Kidney (tissue), 13 donors: ENCODE measurements at regions not wholly inside any gene's neighbourhood (a gene's known extent, or its start where the extent isn't known, plus 50 kb on each side); places are given as distances from the start of the nearest gene placed in this dataset.

Experiments
- DNase-seq, 5 donors: peaks; one replicate each; pipeline ENCODE4 v3.0.0-alpha.2; 2013 to 2020
- FAIRE-seq: peaks from 2 replicates; lab custom pipeline; 2012; peaks lifted over from hg19 to GRCh38; lab: Jason Lieb, UNC
- H3K27ac ChIP-seq, 2 donors: one replicate each; pipeline ENCODE4 v1.7.0; 2013; ENCODE audit warnings: low read depth in 2 of 2, low read length in 2 of 2, inconsistent platforms in 1 of 2
- H3K27me3 ChIP-seq: one replicate; pipeline ENCODE4 v1.7.1; 2013; ENCODE audit warnings: low read length, inconsistent platforms; ENCODE audit not compliant: control insufficient read depth, insufficient read depth
- H3K36me3 ChIP-seq, 3 donors: one replicate each; pipeline versions ENCODE4 v1.7.0 to v1.7.1; 2013; ENCODE audit warnings: low read length in 3 of 3, control low read depth in 1 of 3, inconsistent platforms in 1 of 3; ENCODE audit not compliant: insufficient read depth in 3 of 3, control insufficient read depth in 2 of 3
- H3K4me1 ChIP-seq, 3 donors: one replicate each; pipeline versions ENCODE4 v1.7.0 to v1.7.1; 2013; ENCODE audit warnings: low read length in 3 of 3, inconsistent platforms in 1 of 3, low read depth in 1 of 3; ENCODE audit not compliant: control insufficient read depth in 2 of 3, insufficient read depth in 2 of 3
- H3K4me3 ChIP-seq, 3 donors: one replicate each; pipeline versions ENCODE4 v1.7.0 to v1.8.1; 2013; ENCODE audit warnings: low read length in 3 of 3, control low read depth in 1 of 3, inconsistent platforms in 1 of 3
- H3K9ac ChIP-seq, 3 donors: one replicate each; pipeline versions ENCODE4 v1.7.0 to v1.7.1; 2013; ENCODE audit warnings: low read length in 3 of 3, control low read depth in 1 of 3, inconsistent platforms in 1 of 3
- H3K9me3 ChIP-seq, 3 donors: one replicate each; pipeline versions ENCODE4 v1.7.0 to v1.7.1; 2013; ENCODE audit warnings: low read length in 3 of 3, control low read depth in 1 of 3, inconsistent platforms in 1 of 3; ENCODE audit not compliant: control insufficient read depth in 2 of 3, insufficient read depth in 1 of 3
- intact Hi-C: fragments of 100-400 bp; cut with DNase I; formaldehyde crosslinking; loops from one replicate; pipeline ENCODE4 v1.11.1; 2022
- TF ChIP-seq, protein P1 (sequence below): IDR thresholded peaks from 3 replicates; pipeline ENCODE4 v1.5.1; 2012; ENCODE audit warnings: mild to moderate bottlenecking, moderate library complexity, borderline replicate concordance; ENCODE audit not compliant: insufficient read depth; ENCODE audit errors: extremely low read depth
- donor health status: control.
- donor health status: control.
- donor health status: control.
- donor health status: control.
- donor health status: control.
- donor health status: DM: yes; HTN: yes; CAD: no.
- donor health status: Normal renal cell carcinoma (clear cell type).

DNA sequence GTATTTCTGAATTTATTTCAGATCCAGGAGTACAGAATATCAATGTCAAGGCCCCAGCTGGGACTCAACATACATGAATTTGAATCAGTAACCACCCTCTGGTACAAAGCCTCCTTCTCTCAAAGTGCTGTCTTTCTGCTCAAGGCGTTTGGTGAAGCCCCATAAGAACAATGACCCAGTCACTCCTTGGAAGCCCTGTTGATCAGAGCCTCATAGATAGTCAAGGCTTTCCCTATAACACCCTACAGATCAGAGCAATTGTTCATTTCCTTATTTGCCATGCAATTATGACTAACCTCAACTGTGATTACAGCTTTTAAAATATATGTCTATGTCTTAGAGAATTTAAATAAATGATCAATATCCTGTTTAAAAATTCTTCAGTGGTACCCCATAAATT lies 159.1 kb upstream of the CREB1 start:
- no peak for DNase-seq
- Histone ChIP-seq H3K27me3 (no peaks in the 10 kb centered on the region), H3K36me3 (no peaks in the 10 kb centered on the region), H3K4me1 (no peaks in the 10 kb centered on the region), H3K9me3 (peaks cover 0 to 3% (median 0%) of the 10 kb centered on the region in 3 donors), H3K27ac (no peak overlapping the region), H3K9ac (no peak overlapping the region), H3K4me3 (no peak overlapping the region)
- intact Hi-C loops, result no loop called here
- FAIRE-seq, result no peak
- TF ChIP-seq, protein P1, sequence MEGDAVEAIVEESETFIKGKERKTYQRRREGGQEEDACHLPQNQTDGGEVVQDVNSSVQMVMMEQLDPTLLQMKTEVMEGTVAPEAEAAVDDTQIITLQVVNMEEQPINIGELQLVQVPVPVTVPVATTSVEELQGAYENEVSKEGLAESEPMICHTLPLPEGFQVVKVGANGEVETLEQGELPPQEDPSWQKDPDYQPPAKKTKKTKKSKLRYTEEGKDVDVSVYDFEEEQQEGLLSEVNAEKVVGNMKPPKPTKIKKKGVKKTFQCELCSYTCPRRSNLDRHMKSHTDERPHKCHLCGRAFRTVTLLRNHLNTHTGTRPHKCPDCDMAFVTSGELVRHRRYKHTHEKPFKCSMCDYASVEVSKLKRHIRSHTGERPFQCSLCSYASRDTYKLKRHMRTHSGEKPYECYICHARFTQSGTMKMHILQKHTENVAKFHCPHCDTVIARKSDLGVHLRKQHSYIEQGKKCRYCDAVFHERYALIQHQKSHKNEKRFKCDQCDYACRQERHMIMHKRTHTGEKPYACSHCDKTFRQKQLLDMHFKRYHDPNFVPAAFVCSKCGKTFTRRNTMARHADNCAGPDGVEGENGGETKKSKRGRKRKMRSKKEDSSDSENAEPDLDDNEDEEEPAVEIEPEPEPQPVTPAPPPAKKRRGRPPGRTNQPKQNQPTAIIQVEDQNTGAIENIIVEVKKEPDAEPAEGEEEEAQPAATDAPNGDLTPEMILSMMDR, result no peak

DNA sequence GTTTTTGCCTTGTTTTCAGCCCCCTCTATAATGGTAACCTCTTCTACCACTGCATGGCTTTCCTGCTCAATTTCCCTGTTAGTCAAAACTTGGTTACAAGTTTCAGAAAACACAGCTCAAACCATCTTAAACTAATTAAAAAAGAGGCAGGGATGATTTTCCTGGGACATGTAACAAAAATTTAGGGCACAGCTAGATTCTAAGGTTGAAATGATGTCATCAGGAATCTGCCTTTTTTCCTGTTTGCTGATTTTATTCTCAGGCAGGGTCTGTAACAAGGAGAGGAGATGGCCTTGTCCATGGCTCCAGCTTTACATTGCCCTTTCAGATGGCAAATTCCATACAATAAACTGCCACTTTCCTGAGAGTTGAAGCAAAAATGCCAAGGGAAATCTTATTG lies 157.9 kb upstream of the CREB1 start:
- TF ChIP-seq, protein P1, result no peak
- intact Hi-C loops, result no loop called here
- Histone ChIP-seq H3K9ac (no peak overlapping the region), H3K36me3 (no peaks in the 10 kb centered on the region), H3K4me1 (no peaks in the 10 kb centered on the region), H3K27me3 (no peaks in the 10 kb centered on the region), H3K4me3 (no peak overlapping the region), H3K9me3 (peaks cover 0 to 3% (median 0%) of the 10 kb centered on the region in 3 donors), H3K27ac (no peak overlapping the region)
- DNase-seq (no peak), FAIRE-seq (no peak)

DNA sequence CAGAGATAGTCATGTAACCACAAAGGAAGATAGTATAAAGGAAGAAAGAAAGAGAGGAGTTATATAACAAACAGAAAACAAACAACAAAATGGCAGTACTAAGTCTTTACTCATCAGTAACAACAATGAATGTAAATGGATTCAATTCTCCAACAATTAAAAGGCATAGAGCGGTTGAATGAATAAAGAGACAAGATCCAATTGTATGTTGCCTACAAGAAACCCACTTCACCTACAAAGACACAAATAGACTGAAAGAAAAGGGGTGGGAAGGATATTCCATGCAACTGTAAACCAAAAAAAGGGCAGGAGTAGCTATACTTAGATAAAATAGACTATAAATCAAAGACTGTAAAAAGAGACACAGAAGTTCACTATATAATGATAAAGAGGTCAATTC lies 157.3 kb upstream of the CREB1 start:
- no peak overlapping the region for H3K27ac ChIP-seq
- no peaks in the 10 kb centered on the region for H3K27me3 ChIP-seq
- intact Hi-C loops, result no loop called here
- no peaks in the 10 kb centered on the region for H3K4me1 ChIP-seq
- H3K36me3 ChIP-seq, result no peaks in the 10 kb centered on the region
- no peak for DNase-seq
- FAIRE-seq, result no peak
- TF ChIP-seq, protein P1, result no peak
- no peak overlapping the region for H3K4me3 ChIP-seq
- H3K9ac ChIP-seq, result no peak overlapping the region
- H3K9me3 ChIP-seq, result peaks cover 0 to 3% (median 0%) of the 10 kb centered on the region in 3 donors
